Suprapubic skin (tissue), 3 donors: ENCODE measurements at regions not wholly inside any gene's neighbourhood (a gene's known extent, or its start where the extent isn't known, plus 50 kb on each side); places are given as distances from the start of the nearest gene placed in this dataset.

Experiments
- CTCF ChIP-seq, 2 donors: fragments of 200-600 bp in 1 of 2; fragments of 450-650 bp in 1 of 2; sonication (generic) in 1 of 2; IDR thresholded peaks; one replicate each; pipeline ENCODE4 v1.5.1; 2016 to 2019; ENCODE audit warnings: antibody characterized with exemption in 2 of 2, mild to moderate bottlenecking in 1 of 2, moderate library complexity in 1 of 2
- EP300 ChIP-seq: sonication (generic); formaldehyde crosslinking; IDR thresholded peaks from one replicate; pipeline ENCODE4 v1.6.1; 2017; ENCODE audit warnings: antibody characterized with exemption
- POLR2A ChIP-seq, 2 donors: fragments of 450-650 bp; IDR thresholded peaks; one replicate each; pipeline ENCODE4 v1.6.1; 2017; ENCODE audit warnings: antibody characterized with exemption in 2 of 2, mild to moderate bottlenecking in 2 of 2, moderate library complexity in 2 of 2

GRCh38 chr2:5618271-5618670 lies 73.9 kb upstream of the SOX11 start:
- TF ChIP-seq CTCF (IDR thresholded peaks at IDR 0.05) (no peak), POLR2A (IDR thresholded peaks at IDR 0.05) (no peak), EP300 (no peak)
